CD4-positive, alpha-beta T cell (primary cell): ENCODE measurements at regions not wholly inside any gene's neighbourhood (a gene's known extent, or its start where the extent isn't known, plus 50 kb on each side); places are given as distances from the start of the nearest gene placed in this dataset.

Experiments used
- ATAC-seq: fragments of 200-7000 bp; cut with Tn5 transposase; one replicate; pipeline ENCODE4 v1.10.0; 2022; ENCODE audit warnings: mild to moderate bottlenecking; ENCODE audit not compliant: poor library complexity
- CTCF ChIA-PET: fragments of 350-600 bp; sonication (Branson Sonifier 250); formaldehyde crosslinking; loops from one replicate; lab custom pipeline; 2021; ENCODE audit warnings: antibody characterized with exemption, inconsistent platforms; lab: Charles Lee
- POLR2A ChIA-PET: fragments of 350-600 bp; sonication (Branson Sonifier 250); formaldehyde crosslinking; loops from one replicate; lab custom pipeline; 2021; ENCODE audit warnings: antibody characterized with exemption, inconsistent platforms; lab: Charles Lee
- DNase-seq, 14 experiments: peaks; one replicate each; pipeline ENCODE4 v3.0.0-alpha.2; 2013 to 2020; ENCODE audit warnings: mixed read lengths in 2 of 14
- H3K27ac ChIP-seq, 2 donors: one replicate each; pipeline versions ENCODE4 v1.5.1 to v1.7.0; 2013; ENCODE audit warnings: low read length in 2 of 2, low read depth in 1 of 2, mild to moderate bottlenecking in 1 of 2
- H3K27me3 ChIP-seq, 2 experiments: 1 replicate in 1 of 2; 2 replicates in 1 of 2; pipeline versions ENCODE4 v1.6.1 to v1.7.0; 2013; ENCODE audit warnings: low read length in 2 of 2, control low read depth in 1 of 2, mild to moderate bottlenecking in 1 of 2, moderate library complexity in 1 of 2; ENCODE audit not compliant: insufficient read depth in 2 of 2, control insufficient read depth in 1 of 2
- H3K36me3 ChIP-seq: one replicate; pipeline ENCODE4 v1.6.1; 2013; ENCODE audit warnings: low read length, control low read depth; ENCODE audit not compliant: insufficient read depth
- H3K4me1 ChIP-seq: one replicate; pipeline ENCODE4 v1.6.1; 2013; ENCODE audit warnings: low read length, control low read depth; ENCODE audit not compliant: insufficient read depth
- H3K4me3 ChIP-seq: one replicate; pipeline ENCODE4 v1.5.1; 2013; ENCODE audit warnings: mild to moderate bottlenecking, low read length, moderate library complexity
- H3K9me3 ChIP-seq, 2 experiments: 1 replicate in 1 of 2; 2 replicates in 1 of 2; pipeline versions ENCODE4 v1.6.1 to v1.7.0; 2013; ENCODE audit warnings: low read length in 2 of 2, mild to moderate bottlenecking in 2 of 2, control low read depth in 1 of 2, moderate library complexity in 1 of 2; ENCODE audit not compliant: control insufficient read depth in 1 of 2, insufficient read depth in 1 of 2
- H3K27ac Mint-ChIP-seq: one replicate; pipeline ENCODE4 v1.8.0; 2020; ENCODE audit warnings: mixed read lengths
- H3K27me3 Mint-ChIP-seq: one replicate; pipeline ENCODE4 v1.8.0; 2021; ENCODE audit warnings: mixed read lengths
- H3K36me3 Mint-ChIP-seq: one replicate; pipeline ENCODE4 v1.8.0; 2021; ENCODE audit warnings: low read depth, mixed read lengths
- H3K4me1 Mint-ChIP-seq: one replicate; pipeline ENCODE4 v1.8.0; 2021; ENCODE audit warnings: low read depth, mixed read lengths
- H3K4me3 Mint-ChIP-seq: one replicate; pipeline ENCODE4 v1.8.0; 2020; ENCODE audit warnings: mild to moderate bottlenecking, mixed read lengths
- H3K9me3 Mint-ChIP-seq: one replicate; pipeline ENCODE4 v1.8.0; 2020; ENCODE audit warnings: mixed read lengths
- CTCF ChIP-seq: fragments of 200-600 bp; IDR thresholded peaks from one replicate; pipeline ENCODE4 v1.8.0; 2022; ENCODE audit warnings: antibody characterized with exemption, mild to moderate bottlenecking
- intact Hi-C, 2 experiments: fragments of 100-400 bp; cut with DNase I in 1 of 2; cut with micrococcal nuclease in 1 of 2; formaldehyde crosslinking; loops; one replicate each; pipeline versions ENCODE4 v1.15.1 to v1.9.0; 2023 to 2025; cut with DNase I, micrococcal nuclease

- H3K27me3 ChIP-seq: no peaks in the 10 kb centered on the region
- POLR2A ChIA-PET: no interaction called here
- no peak for TF ChIP-seq CTCF
Observed at GRCh38 chr3:74693251-74693650, 78.8 kb upstream of the CNTN3 start.

GRCh38 chr3:74691946-74692345 lies 77.5 kb upstream of the CNTN3 start:
- Mint-ChIP-seq H3K27me3 (no peaks in the 10 kb centered on the region), H3K4me3 (no peak overlapping the region), H3K9me3 (peaks cover 7% of the 10 kb centered on the region), H3K27ac (no peak overlapping the region), H3K4me1 (no peaks in the 10 kb centered on the region), H3K36me3 (no peaks in the 10 kb centered on the region)
- Histone ChIP-seq H3K27me3 (no peaks in the 10 kb centered on the region), H3K9me3 (peaks cover 0 to 2% of the 10 kb centered on the region in 2 experiments), H3K4me1 (no peaks in the 10 kb centered on the region), H3K36me3 (no peaks in the 10 kb centered on the region), H3K27ac (no peak overlapping the region), H3K4me3 (no peak overlapping the region)
- CTCF ChIA-PET: no interaction called here
- DNase-seq (no peak), ATAC-seq (no peak)
- TF ChIP-seq CTCF: no peak
- intact Hi-C loops: no loop called here
- POLR2A ChIA-PET: no interaction called here

More at GRCh38 chr3:74693251-74693650, 78.8 kb upstream of the CNTN3 start:
- no peaks in the 10 kb centered on the region for H3K4me1 ChIP-seq
- no peak overlapping the region for H3K4me3 ChIP-seq
- Mint-ChIP-seq H3K36me3 (no peaks in the 10 kb centered on the region), H3K9me3 (peaks cover 7% of the 10 kb centered on the region), H3K27ac (no peak overlapping the region), H3K4me1 (no peaks in the 10 kb centered on the region), H3K4me3 (no peak overlapping the region), H3K27me3 (no peaks in the 10 kb centered on the region)
- DNase-seq (no peak), ATAC-seq (no peak)
- no peaks in the 10 kb centered on the region for H3K36me3 ChIP-seq
- H3K27ac ChIP-seq: no peak overlapping the region
- H3K9me3 ChIP-seq: no peaks in the 10 kb centered on the region
- CTCF ChIA-PET: no interaction called here
- intact Hi-C loops: no loop called here

- Histone ChIP-seq H3K27ac (no peak overlapping the region), H3K36me3 (no peaks in the 10 kb centered on the region), H3K27me3 (no peaks in the 10 kb centered on the region), H3K9me3 (no peaks in the 10 kb centered on the region), H3K4me3 (no peak overlapping the region), H3K4me1 (no peaks in the 10 kb centered on the region)
- CTCF ChIA-PET: no interaction called here
- H3K9me3 Mint-ChIP-seq: peaks cover 5% of the 10 kb centered on the region
- ATAC-seq (no peak), DNase-seq (no peak)
- TF ChIP-seq CTCF: no peak
- H3K27ac Mint-ChIP-seq: no peak overlapping the region
- H3K36me3 Mint-ChIP-seq: no peaks in the 10 kb centered on the region
- H3K4me3 Mint-ChIP-seq: no peak overlapping the region
- no peaks in the 10 kb centered on the region for H3K4me1 Mint-ChIP-seq
- intact Hi-C loops: no loop called here
- POLR2A ChIA-PET: no interaction called here
- H3K27me3 Mint-ChIP-seq: no peaks in the 10 kb centered on the region
Observed at GRCh38 chr3:74673326-74673725, 58.9 kb upstream of the CNTN3 start.
